NCI-H1092 (cell line): ENCODE measurements at regions not wholly inside any gene's neighbourhood (a gene's known extent, or its start where the extent isn't known, plus 50 kb on each side); places are given as distances from the start of the nearest gene placed in this dataset.

Source experiments
- DNase-seq: peaks from one replicate; lab custom pipeline; 2025; lab: John Stamatoyannopoulos, UW

DNA sequence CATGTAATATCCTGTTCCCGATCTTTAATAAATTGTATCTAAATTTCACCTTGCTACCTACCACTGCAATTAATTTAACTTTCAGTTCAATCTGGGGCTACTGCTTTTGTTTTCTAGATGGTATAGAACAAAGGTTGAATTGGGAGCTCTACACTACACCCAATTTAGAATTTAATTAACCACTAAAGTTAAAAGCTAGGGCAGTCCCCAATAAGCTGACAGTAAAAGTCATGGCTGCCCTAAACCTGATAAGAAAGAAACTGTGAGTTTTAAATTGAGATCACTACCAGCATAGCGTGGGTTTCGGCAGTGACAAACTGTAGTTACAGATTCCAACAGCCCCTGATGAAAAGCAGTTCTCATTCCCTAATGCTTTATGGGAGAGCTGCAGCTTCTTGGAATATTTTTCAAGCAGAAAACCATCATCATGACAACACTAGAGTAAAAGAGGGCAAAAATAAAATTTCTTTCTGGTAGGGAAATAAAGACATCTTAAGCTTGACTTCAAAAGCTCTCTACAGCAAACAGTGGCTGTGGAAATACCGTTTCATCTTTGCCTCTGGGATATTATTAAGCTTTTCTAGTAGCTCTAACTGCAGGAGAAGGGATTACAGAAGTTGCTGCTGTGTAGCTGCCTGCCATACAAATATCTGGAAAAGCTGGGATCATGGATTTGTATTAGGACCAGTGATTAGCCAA, 1372.1 kb downstream of the EPHA7 start:
- no peak for DNase-seq

DNA sequence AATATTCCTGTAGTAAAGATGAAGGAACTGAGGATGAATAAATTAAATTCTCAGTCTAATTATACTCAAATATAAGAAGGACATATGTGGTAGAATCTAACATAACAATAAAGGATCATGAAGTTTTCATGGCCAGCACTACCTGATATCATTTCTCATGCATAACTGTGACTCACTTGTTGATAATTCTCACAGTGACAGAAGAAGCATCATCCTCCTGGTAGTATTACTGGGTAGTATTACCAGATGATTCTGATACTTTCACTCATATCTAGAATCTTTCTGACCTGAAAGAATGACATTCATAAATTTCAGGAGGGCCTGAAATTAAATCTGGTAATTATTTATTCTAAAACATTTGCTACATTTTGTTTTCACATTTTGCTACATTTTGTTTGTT, 1375.0 kb downstream of the EPHA7 start:
- no peak for DNase-seq

DNA sequence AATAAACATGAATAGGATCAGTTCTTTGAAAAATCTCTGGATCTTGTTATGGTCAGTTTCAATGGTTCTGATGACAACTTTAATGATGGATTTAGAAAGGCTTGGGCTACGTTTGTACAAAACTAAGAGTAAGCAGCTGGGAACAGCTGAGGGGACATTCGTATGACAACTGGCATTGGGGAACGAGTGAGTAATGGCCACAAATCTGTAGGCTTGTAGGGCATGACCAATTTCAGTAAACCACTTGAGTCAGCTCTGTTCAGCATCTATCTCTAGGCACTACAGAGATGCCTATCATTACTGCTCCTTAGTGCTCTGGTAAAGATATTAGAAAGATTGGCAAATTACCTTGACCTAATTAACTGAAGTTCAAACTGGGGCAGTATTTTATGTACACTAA, 1375.6 kb downstream of the EPHA7 start:
- DNase-seq, result no peak

DNA sequence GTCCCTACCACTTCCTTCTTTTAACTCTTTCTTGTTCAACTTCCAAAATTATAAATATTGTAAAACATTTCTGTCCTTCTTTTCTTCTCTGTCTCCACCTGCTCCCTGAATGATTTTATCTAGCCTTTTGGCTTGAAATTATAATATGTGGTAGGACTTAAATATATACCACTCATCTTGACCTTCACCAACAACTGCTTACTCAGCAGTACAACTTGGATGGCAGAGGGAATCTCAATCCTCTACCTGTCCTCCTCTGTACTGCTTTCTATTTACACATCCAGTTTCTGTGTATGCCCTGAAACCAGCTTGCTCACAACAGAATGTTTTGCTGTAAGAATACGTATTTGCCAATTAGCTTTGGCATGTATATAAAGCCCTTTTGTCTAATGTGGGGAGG, 1392.5 kb downstream of the EPHA7 start:
- no peak for DNase-seq

DNA sequence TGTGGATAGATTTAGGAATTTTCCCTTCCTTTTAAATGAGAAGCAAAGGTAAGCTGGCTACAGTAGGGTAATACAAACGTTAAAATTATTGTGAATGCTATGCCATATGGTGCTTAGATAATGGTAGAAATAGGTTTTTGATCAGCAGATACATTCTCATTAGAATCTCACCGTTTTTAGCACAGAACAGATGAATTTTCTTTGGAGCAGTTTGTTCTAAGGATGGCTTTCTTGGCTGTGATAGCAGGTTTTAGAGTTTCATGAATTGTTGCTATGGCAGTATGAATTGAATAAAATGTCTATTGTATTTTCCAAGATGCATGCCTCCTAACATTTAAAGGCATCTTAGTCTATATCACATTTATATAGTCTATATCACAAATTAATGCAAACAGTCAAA, 1394.5 kb downstream of the EPHA7 start:
- DNase-seq, result no peak

DNA sequence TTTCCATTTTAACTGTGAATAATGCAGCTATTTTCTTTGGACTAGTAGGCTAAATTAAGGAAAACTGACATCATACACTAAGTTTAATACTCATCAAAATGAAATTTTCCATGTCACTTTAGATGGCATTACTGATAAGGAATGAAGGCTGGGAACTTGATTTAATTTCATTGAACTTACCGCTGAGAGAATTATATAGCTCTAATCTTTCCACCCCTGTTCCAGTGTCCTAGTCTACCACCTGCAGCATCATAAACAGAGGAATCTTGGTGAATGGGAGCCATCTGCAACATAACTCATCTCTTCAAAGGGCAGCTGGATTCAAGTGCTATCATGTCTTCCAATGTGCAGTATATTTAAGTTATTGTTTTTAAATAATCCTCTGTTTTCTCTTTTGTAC, 1395.2 kb downstream of the EPHA7 start:
- DNase-seq, result no peak

DNA sequence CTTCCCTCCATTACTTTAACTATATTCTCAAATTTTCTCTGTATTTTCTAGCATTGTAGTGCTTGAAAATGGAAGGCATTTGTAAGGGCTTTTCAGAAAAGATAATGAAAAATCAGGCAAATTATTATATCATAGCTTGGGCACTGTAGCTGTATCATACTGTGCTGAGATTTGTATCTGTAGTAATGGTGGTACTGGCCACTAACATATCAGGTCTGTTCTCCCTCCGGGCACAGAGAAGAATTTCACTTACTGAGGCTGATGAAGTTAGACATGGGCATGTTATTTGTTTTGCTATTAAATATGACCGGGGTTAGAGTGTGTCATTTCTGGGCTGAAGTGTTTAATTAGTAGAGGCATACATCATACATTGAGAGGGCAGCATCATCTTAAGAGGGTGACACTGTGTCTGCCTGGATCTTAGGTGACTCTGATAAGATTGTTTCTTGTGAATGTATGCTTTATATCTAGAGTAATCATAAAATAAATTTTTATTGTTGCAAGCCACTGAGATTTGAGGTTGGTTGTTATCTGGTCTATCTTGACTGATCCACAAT, 1395.9 kb downstream of the EPHA7 start:
- no peak for DNase-seq

DNA sequence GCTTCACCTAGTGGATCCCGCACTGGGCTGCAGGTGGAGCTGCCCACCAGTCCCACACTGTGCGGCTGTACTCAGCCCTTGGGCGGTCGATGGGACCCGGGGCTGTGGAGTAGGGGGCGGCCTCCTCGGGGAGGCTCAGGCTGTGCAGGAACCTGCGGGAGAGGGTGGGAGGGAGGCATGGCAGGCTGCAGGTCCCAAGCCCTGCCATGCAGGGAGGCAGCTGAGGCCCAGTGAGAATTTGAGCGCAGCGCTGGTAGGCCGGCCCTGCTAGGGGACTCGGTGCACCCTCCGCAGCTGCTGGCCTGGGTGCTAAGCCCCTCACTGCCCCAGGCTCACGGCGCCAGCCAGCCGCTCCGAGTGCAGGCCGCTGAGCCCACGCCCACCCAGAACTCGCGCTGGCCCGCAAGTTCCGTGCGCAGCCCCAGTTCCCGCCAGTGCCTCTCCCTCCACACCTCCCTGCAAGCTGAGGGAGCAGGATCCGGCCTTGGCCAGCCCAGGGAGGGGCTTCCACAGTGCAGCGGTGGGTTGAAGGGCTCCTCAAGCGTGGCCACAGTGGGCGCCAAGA, 1407.6 kb downstream of the EPHA7 start:
- no peak for DNase-seq

DNA sequence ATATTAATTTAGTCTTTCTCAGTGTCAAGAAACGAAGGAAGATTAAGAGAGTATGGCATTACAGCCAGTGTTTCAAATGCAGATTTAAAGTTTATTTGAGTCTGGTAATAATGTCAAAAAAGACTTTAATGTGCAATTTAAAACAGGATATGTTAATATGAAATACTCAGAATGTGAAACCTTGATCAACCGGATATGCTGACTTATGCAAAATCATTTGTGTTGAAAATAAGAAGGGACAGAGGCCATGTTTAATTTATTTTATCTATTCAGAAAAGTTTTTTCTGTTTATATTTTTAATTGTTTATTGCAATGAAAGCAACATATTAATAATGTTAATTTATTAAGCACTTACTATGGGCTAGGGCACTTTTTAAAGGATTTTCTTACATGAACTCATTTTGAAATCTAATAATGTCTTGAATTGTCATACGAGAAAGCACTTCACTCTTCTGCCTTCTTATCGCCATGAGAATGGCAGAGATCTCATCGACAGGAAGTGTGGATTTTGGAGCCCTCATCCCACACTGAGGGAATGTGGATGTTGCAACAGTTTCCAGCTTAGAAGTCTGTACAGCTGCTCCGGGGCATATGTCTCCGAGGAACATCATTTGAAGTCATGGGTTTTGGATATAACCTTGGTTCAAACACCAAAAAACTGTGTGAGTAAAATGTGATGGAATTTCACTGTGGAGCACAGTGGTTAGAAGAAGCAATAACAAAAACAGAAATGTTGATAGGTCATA, 1410.4 kb downstream of the EPHA7 start:
- DNase-seq, result no peak

DNA sequence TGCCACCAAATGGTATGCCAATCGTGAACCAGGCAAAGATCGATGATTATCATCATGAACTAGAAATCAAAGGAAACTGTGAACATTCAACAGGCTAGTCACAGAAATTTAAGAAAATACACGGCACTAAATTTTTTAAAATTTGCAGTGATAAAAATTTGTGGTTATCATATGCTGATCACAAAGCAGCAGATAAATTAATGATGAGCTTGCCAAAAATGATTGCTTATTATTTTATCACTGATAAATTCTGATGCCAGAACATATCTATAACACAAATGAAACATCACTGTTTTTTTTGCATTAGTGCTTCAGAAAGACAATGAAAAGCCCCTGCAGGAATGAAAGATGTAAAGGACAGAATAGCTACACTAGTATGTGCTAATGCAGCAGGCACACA, 1413.2 kb upstream of the MAP3K7 start:
- no peak for DNase-seq

DNA sequence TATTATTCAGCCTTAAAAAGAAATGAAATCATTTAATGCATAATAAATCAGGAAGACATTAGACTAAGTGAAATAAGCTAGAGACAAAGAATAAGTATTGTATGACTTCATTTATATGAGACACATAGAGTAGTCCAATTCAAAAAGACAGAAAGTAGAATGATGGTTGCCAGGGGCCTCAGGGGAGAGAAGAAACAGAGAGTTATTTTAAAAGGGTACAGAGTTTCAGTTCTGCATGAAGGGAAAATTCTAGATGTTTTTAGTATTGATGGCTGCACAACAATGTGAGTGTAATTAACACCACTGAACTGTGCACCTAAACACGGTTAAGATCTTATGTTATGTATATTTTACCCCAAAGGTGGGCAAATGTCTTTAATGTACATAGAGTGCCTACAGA, 1407.9 kb upstream of the MAP3K7 start:
- no peak for DNase-seq

DNA sequence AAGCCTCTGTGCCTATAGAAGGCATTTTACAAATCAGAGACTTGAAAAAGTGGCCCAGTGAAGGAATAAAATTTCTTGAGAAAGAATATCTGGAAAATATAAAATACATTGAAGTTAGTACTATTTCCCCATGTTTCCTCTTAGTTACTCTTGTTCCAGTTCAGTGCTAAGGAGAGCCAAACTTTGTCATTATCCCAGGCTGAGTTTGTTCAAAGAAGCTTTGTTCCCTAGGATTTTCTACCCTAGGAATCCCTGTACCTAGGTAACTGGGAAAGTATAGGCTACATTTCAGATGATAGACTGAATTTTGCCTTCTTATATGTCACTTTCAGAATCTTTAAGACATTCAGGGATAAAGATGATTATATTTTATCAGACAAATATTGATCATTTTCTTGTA, 1395.7 kb upstream of the MAP3K7 start:
- DNase-seq, result no peak

DNA sequence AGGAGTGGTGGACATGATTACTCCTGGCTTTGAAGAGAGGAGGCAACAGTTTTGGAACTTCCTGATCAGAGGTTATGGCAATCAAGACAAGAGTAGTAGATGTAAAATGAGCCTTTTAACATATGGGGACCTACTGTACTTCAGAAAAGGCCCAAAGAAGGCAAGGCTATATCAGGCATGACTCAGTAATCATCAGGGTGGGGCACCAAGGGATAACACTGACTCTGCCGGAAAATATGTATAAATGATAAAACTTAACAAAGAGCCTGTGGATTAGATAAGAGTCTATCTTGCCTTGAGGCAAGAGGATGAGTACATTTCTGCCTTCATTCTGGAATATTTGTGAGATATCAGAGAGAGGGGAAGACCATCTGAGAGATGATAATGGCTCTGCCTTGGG, 1389.9 kb upstream of the MAP3K7 start:
- no peak for DNase-seq

DNA sequence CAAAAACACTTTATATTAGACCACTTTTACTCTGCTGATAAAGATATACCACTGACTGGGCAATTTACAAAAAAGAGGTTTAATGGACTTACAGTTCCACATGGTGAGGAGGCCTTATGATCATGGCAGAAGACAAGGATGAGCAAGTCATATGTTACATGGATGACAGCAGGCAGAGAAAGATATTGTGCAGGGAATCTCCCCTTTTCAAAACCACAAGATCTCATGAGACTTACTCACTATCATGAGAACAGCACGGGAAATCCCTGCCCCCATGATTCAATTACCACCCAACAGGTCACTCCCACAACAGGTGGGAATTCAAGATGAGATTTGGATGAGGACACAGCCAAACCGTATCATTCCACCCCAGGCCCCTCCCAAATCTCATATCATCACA, 1383.8 kb upstream of the MAP3K7 start:
- DNase-seq, result no peak

DNA sequence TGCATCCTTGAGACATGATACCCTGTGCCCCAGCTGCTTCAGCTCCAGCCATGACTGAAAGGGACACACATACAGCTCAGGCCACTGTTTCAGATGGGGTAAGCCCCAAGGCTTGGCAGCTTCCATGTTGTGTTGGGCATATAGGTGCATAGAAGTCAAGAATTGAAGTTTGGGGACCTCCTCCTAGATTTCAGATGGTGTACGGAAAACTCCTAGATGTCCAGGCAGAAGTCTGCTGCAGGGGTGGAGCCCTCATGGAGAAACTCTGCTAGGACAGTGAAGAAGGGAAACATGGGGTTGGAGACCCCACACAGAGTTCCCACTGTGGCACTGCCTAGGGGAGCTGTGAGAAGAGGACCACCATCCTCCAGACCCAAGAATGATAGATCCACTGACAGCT, 1379.0 kb upstream of the MAP3K7 start:
- no peak for DNase-seq

DNA sequence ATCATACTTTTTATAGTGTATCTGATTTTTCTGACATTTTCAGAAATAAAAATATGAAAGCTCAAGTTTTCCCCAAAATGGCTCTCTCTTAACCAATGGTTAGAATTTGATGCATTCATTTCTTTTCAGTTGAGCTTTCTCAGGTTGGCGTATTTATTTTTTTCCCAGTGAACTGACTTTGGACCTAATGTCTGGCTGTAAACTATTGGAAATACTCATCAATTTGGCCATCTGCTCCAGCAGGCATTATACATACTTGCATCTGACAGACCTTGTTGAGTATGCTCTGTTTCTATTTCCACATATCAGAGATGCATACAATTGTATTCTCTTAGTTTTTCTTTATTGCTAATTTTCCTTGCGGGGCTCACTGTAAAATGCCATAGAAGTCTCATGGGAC, 1374.8 kb upstream of the MAP3K7 start:
- DNase-seq, result no peak

DNA sequence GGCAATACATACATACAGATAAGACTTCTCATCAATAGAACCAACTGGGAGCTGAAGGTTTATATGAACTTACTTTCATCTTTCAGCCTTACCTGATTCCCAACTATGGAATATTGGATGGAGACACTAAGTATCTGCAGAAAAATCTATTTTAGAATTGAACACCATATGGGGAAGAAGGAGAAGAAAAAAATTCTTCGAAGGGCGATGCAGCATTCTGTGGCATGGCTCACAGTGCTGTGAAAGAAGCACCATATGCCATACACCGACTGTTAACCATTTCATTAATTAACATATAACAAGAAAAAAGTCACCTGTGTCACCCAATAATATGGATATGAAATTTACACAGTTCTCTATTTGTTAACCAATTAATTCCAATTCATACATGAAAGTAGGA, 1374.4 kb upstream of the MAP3K7 start:
- no peak for DNase-seq

DNA sequence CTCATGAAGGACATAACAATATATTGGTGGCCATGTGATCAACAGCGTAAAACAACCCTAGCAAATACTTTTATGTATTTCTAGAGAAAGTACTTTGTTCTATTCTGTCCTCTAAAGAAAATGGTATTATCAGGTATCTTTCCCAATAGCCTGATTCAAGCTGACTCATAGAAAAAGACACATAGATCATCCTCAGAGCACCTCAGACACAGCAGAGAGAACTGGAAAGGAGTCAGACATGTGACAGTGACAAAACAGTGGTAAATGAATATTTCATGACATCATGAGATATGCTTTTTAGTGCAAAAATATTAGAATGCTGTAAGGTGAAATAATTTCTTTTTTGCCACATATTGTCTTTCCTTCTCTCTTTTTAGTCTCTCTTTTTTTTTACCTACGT, 1355.0 kb upstream of the MAP3K7 start:
- DNase-seq, result no peak

DNA sequence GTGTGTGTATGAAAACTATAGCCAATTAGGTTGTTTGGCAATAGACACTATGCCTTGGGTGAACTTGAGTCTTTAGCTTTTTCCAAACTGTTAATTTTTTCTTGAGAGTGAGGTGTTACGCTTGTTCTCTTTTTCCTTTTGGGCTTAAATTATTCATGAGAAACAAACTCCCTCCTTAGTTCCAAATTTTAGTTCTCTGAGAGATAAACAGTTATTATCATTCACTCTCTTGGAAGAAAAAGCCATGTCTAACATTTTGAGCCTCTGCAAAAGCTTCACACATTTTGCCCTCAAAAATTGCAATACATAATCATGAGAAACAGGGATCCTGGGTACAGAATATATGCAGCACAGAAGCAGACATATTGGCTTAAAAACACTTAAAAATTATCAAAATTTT, 1353.9 kb upstream of the MAP3K7 start:
- DNase-seq, result no peak

DNA sequence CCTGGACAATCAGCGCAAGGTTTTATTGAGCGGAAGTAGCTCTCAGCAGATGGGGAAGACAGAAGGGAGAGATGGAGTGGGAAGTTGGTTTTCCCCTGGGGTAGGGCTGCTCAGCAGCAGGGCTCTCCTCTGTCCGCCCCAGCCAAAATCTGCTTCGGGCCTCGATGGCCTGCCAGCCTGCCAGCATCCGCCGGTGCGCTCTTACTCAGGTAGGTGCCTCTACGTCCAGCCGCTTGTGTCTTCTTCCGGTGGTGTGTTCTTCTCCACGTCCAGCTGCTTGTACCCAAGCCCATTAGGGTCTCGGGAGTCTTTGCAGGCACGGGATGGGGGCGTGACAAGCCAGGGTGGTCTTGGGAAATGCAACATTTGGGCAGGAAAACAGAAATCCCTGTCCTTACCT, 1340.0 kb upstream of the MAP3K7 start:
- DNase-seq, result no peak

DNA sequence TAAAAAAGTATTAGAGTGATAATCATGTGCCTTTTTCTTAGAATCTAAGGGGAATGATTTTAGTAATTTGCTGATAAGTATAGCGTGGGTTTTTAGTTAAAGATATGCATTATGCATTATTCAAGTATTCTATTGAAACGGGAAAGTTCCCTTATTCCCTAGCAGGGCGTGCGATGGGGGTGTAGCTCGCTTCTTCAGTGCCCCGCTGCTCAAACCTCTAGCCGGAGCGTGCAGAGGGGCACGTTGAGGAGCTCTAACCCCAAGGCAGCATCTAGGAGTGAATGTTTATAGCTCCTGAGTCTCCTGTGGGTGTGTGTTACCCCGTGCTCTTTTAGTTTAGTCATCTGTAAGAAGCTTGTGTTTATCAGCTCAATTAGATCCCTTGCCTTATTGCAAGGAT, 1339.5 kb upstream of the MAP3K7 start:
- no peak for DNase-seq

DNA sequence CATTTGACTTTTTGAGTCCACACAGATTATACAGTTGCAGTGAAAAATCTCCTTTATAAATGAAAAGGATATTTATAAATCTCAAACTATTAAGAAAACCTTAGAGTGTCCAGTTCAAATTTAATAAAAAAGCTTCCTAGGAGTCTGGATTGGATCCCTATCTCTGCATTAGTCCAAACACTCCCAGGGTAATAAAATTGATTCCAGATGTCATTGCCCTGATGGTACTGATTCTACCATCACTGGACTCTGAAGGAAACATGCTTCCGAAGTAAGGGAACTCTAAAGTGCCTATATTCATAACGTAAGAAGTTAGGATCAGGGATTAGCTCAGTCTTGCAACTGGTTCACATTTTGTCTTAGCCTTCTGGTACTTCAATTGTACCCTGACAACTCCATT, 1325.1 kb upstream of the MAP3K7 start:
- no peak for DNase-seq

DNA sequence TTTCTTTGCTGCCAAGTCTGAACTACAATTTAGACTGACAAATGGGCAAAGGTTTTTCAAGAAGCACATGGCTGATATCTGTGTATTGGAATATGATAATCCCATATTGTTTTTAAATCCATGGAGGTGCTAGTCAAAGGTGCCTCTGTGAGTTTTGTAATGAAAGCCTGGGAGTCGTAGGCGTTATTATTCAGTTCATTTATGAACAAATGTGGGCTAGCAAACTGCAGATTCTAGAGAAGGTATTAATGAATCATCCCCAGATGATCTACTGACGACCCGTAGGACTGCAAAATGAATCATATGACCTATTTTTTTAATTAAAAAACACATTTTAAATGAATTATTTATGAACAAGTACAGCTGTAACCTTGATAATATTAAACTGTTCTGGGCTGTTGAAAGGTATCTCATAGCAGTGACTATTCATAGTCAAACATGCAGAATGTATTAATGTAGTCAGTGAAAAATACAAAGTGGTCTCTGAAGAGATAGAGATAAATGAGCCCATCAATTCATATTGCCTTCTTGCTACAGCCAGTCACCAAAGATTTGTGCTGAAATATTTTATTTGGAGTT, 1317.8 kb upstream of the MAP3K7 start:
- no peak for DNase-seq
